GM23248 (cell line): ENCODE measurements at regions not wholly inside any gene's neighbourhood (a gene's known extent, or its start where the extent isn't known, plus 50 kb on each side); places are given as distances from the start of the nearest gene placed in this dataset.
A peak's percentile ranks its signal among the peaks of the same experiment; 100 is the strongest.

Experiments used
- DNase-seq: peaks from one replicate; pipeline ENCODE4 v3.0.0-alpha.2; 2015
- H2AFZ ChIP-seq: fragments of 200-600 bp; sonication (generic); 2 replicates; pipeline ENCODE4 v1.6.1; 2016; ENCODE audit warnings: antibody characterized with exemption
- H3F3A ChIP-seq: fragments of 200-600 bp; sonication (generic); 2 replicates; pipeline ENCODE4 v1.6.1; 2016; ENCODE audit warnings: mild to moderate bottlenecking, antibody characterized with exemption, mixed run types; ENCODE audit not compliant: insufficient read depth
- H3K27ac ChIP-seq: fragments of 200-600 bp; sonication (generic); 2 replicates; pipeline ENCODE4 v1.5.1; 2016; ENCODE audit warnings: mild to moderate bottlenecking
- H3K27me3 ChIP-seq: fragments of 200-600 bp; sonication (generic); replicated peaks from 2 replicates; pipeline ENCODE4 v1.6.1; 2016; ENCODE audit warnings: mild to moderate bottlenecking; ENCODE audit not compliant: insufficient read depth
- H3K36me3 ChIP-seq: fragments of 200-600 bp; sonication (generic); 2 replicates; pipeline ENCODE4 v1.6.1; 2016; ENCODE audit warnings: low read depth, mild to moderate bottlenecking
- H3K4me1 ChIP-seq: fragments of 200-600 bp; sonication (generic); 2 replicates; pipeline ENCODE4 v1.6.1; 2016; ENCODE audit warnings: mild to moderate bottlenecking; ENCODE audit not compliant: insufficient read depth
- H3K4me2 ChIP-seq: fragments of 200-600 bp; sonication (generic); one replicate; pipeline ENCODE4 v1.6.1; 2016; ENCODE audit warnings: mild to moderate bottlenecking; ENCODE audit not compliant: unreplicated experiment
- H3K4me3 ChIP-seq: fragments of 200-600 bp; sonication (generic); 2 replicates; pipeline ENCODE4 v1.5.1; 2016; ENCODE audit warnings: mild to moderate bottlenecking
- H3K79me2 ChIP-seq: fragments of 200-600 bp; sonication (generic); 2 replicates; pipeline ENCODE4 v1.6.1; 2016; ENCODE audit warnings: mild to moderate bottlenecking; ENCODE audit not compliant: insufficient read depth
- H3K9ac ChIP-seq: fragments of 200-600 bp; sonication (generic); 2 replicates; pipeline ENCODE4 v1.6.1; 2016; ENCODE audit warnings: mild to moderate bottlenecking
- H3K9me2 ChIP-seq: fragments of 200-600 bp; sonication (generic); 2 replicates; pipeline ENCODE4 v1.6.1; 2016; ENCODE audit warnings: mixed run types, mild to moderate bottlenecking, moderate library complexity; ENCODE audit not compliant: insufficient read depth
- H3K9me3 ChIP-seq: fragments of 200-600 bp; sonication (generic); one replicate; pipeline ENCODE4 v1.6.1; 2017; ENCODE audit warnings: low read depth
- H4K20me1 ChIP-seq: fragments of 200-600 bp; sonication (generic); 2 replicates; pipeline ENCODE4 v1.6.0; 2016; ENCODE audit not compliant: insufficient read depth
- EZH2 ChIP-seq: fragments of 200-600 bp; sonication (generic); IDR thresholded peaks from 2 replicates; pipeline ENCODE4 v1.6.1; 2018; ENCODE audit warnings: antibody characterized with exemption, mild to moderate bottlenecking; ENCODE audit not compliant: insufficient read depth, poor library complexity, severe bottlenecking
- EZH2phosphoT487 ChIP-seq: fragments of 200-600 bp; sonication (generic); IDR thresholded peaks from 2 replicates; pipeline ENCODE4 v1.6.1; 2018; ENCODE audit warnings: antibody characterized with exemption, moderate library complexity, mild to moderate bottlenecking, low read depth; ENCODE audit not compliant: insufficient read depth
- WGBS, 2 experiments: methylation state at CpG; one replicate each; pipeline ENCODE4 v1.1.6; 2015 to 2017; ENCODE audit warnings: low lambda C conversion rate in 2 of 2, low coverage in 1 of 2; ENCODE audit errors: missing lambda C conversion rate in 2 of 2; 5-methylcytosine and 5-hydroxymethylcytosine counted together
- in situ Hi-C: fragments of 300-500 bp; cut with MboI; formaldehyde crosslinking; loops from 2 replicates; pipeline ENCODE4 v1.15.0; 2020

DNA sequence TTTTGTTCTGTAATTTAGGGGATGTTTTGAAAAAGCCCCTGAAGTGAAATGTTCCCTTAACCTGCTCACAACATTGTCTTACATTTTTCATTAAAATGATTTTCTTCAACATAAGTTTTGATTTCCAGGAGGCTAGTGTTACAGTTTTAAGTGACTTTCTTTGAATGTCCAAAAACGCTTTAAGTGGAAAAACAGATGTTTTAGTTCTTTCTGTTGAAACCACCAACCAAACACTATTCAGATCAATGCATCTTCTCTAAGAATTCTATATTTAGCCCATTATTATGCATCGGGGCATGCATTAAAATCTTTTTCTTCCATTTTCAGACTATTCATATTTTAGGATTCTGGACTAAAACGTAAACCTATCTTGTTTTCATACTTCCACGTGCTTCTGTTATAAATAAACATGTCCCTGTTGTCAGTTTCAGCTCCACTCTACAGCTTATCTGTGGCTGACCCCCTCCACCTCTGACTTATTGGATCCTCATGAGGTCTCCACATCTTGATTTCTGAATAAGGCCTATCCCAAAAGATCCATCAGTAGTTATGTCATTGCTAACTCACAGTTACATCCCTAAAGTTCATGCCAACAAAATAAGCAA lies 882.3 kb upstream of the SEMA6A start:
- Histone ChIP-seq H3K9me2 (no peaks in the 10 kb centered on the region), H3K4me3 (no peak overlapping the region), H4K20me1 (no peaks in the 10 kb centered on the region), H3K9me3 (no peaks in the 10 kb centered on the region), H3K36me3 (no peaks in the 10 kb centered on the region), H3K79me2 (no peaks in the 10 kb centered on the region), H3F3A (no peaks in the 10 kb centered on the region), H3K27ac (no peak overlapping the region), H3K27me3 (no peaks in the 10 kb centered on the region), H2AFZ (no peak overlapping the region), H3K9ac (no peak overlapping the region), H3K4me1 (no peaks in the 10 kb centered on the region), H3K4me2 (no peak overlapping the region)
- WGBS, 2 experiments: 32 to 38% methylated on average over 4 of the region's 4 CpGs
- in situ Hi-C loops: no loop called here
- TF ChIP-seq EZH2: no peak
- no peak for TF ChIP-seq EZH2phosphoT487
- no peak for DNase-seq

DNA sequence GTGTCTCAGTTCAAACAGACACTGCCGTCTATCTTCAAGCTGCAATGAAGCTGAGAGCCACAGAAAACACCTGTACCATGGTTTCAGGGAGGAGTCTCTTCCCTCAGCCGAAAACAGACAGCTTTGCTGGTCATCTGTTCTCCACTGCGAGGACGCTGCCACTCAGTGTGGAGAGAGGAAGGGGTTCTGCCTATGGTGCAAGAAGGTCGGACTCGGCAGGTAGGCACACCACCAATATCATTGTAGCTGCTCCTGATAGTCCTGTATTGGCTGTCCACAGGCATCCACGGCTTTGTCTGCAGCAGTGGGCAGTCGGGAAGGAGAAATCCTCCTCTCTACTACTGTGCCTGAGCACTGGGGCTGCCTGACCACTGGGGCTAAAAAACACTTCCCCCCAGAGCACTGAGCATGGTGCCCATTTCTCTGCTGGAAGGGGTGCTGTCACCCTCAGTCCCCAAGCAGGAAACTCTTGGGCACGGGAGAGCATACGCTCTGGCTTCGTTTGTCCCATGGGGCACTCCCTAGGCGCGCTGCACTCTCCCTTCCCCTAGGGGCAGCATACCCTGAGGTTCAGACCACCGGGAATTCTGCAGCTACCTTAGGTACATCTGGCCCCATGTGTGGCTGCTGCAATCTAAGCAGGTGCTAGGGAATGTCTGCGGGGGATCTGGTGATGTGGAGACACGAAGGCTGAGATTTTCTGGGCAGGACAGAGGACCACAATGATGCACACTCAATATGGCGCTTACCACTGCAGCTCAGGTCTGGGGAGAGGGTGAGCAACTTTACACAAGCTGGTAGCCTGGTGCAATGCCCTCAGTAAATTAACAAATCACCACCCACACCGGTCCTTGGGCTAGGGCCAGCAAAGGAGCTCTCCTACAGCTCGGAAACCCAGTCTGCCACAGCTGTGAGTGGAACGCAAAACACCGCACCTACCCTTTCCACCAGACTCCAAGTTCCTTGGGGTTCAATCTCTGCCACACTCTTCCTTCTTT lies 880.9 kb upstream of the SEMA6A start:
- in situ Hi-C loops: no loop called here
- WGBS, 2 experiments: 69 to 74% methylated on average over 21 of the region's 21 CpGs
- H3K27me3 ChIP-seq: no peaks in the 10 kb centered on the region

DNA sequence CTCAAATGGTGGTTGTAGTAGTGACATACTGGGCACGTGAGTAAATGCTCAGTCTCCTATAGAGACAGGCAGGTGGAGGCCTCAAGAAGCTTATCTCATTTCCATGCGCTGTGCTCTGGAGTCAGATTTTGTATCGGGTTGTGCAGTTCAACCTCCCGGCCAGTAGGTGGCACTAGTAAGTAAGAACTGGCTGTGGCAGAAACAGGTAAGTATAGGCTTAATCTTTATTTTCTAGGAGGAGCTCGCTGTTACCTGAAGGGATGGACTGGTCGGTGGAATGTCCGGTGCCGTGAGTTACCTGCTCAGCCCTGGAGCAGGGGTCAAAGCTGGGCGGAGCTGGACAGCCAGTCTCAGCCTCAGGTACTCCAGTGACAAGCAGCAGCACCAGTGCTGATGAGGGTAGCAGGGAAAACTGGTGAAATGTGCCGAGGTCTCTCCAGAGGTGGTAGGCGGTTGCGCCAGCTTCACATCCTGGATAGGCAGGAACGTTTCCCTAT lies 880.1 kb upstream of the SEMA6A start:
- H3K4me2 ChIP-seq: no peak overlapping the region
- WGBS, 2 experiments: 31 to 40% methylated on average over 13 of the region's 13 CpGs
- no peak overlapping the region for H3K4me3 ChIP-seq
- TF ChIP-seq EZH2phosphoT487 (no peak), EZH2 (no peak)
- H3K27ac ChIP-seq: no peak overlapping the region
- in situ Hi-C loops: no loop called here
- no peaks in the 10 kb centered on the region for H3K27me3 ChIP-seq
- no peaks in the 10 kb centered on the region for H3K9me3 ChIP-seq
- no peaks in the 10 kb centered on the region for H3F3A ChIP-seq
- H2AFZ ChIP-seq: no peak overlapping the region
- H3K9me2 ChIP-seq: no peaks in the 10 kb centered on the region
- no peaks in the 10 kb centered on the region for H3K36me3 ChIP-seq
- H4K20me1 ChIP-seq: no peaks in the 10 kb centered on the region
- no peak overlapping the region for H3K9ac ChIP-seq
- H3K4me1 ChIP-seq: no peaks in the 10 kb centered on the region
- DNase-seq: peak; percentile 12
- no peaks in the 10 kb centered on the region for H3K79me2 ChIP-seq

More for the DNA sequence above, 880.9 kb upstream of the SEMA6A start:
- no peak for DNase-seq
- H3K9me3 ChIP-seq: no peaks in the 10 kb centered on the region
- TF ChIP-seq EZH2phosphoT487 (no peak), EZH2 (no peak)
- no peaks in the 10 kb centered on the region for H4K20me1 ChIP-seq
- H2AFZ ChIP-seq: no peak overlapping the region
- H3K9me2 ChIP-seq: no peaks in the 10 kb centered on the region
- H3K27ac ChIP-seq: no peak overlapping the region
- no peak overlapping the region for H3K4me3 ChIP-seq
- H3F3A ChIP-seq: no peaks in the 10 kb centered on the region
- no peaks in the 10 kb centered on the region for H3K79me2 ChIP-seq
- no peak overlapping the region for H3K9ac ChIP-seq
- no peak overlapping the region for H3K4me2 ChIP-seq
- no peaks in the 10 kb centered on the region for H3K4me1 ChIP-seq
- H3K36me3 ChIP-seq: no peaks in the 10 kb centered on the region

DNA sequence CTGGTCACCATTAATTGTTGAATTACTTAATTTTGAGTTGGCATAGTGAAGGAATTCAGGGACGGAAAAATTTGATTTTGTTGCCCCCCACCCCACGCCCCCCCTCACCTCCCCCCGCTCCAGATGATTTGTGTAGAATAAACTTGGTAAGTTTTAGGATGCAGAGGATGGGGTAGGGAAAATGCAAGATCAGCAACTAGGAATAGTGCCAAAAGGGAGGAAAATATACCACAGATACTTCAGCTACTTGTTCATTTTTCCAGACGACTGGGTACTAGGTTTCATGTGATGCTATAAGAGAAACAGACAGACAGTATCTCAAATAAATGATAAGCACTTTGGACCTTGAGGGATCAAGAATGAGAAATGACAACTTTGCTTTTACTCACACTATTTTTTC lies 862.2 kb upstream of the SEMA6A start:
- Histone ChIP-seq H3K4me3 (no peak overlapping the region), H3K36me3 (no peaks in the 10 kb centered on the region), H4K20me1 (no peaks in the 10 kb centered on the region), H3K27ac (no peak overlapping the region), H3K4me2 (no peak overlapping the region), H3F3A (no peaks in the 10 kb centered on the region), H3K79me2 (no peaks in the 10 kb centered on the region), H3K9ac (no peak overlapping the region), H3K4me1 (no peaks in the 10 kb centered on the region), H3K27me3 (no peaks in the 10 kb centered on the region), H3K9me3 (no peaks in the 10 kb centered on the region), H3K9me2 (no peaks in the 10 kb centered on the region), H2AFZ (no peak overlapping the region)
- in situ Hi-C loops: no loop called here
- DNase-seq: no peak
- no peak for TF ChIP-seq EZH2phosphoT487
- TF ChIP-seq EZH2: no peak
- WGBS, 2 experiments: 16 to 20% methylated on average over 4 of the region's 4 CpGs
